NB4 (cell line): ENCODE measurements at regions not wholly inside any gene's neighbourhood (a gene's known extent, or its start where the extent isn't known, plus 50 kb on each side); places are given as distances from the start of the nearest gene placed in this dataset.

Source experiments
- DNase-seq: peaks from one replicate; pipeline ENCODE4 v3.0.0; 2010; ENCODE audit warnings: low read depth
- H3K4me3 ChIP-seq: one replicate; pipeline ENCODE4 v1.5.1; 2011; ENCODE audit warnings: mild to moderate bottlenecking, low read depth, low read length, moderate library complexity
- MYC ChIP-seq: IDR thresholded peaks from 2 replicates; pipeline ENCODE4 v1.6.1; 2011; ENCODE audit warnings: low read depth, low read length
- POLR2A ChIP-seq: IDR thresholded peaks from 2 replicates; pipeline ENCODE4 v1.6.1; 2011; ENCODE audit warnings: mild to moderate bottlenecking; ENCODE audit not compliant: insufficient read length; ENCODE audit errors: extremely low read depth
- TF ChIP-seq, protein P1 (sequence below): IDR thresholded peaks from 2 replicates; pipeline ENCODE4 v1.6.1; 2011; ENCODE audit warnings: low read depth, low read length
- TF ChIP-seq, protein P2 (sequence below): IDR thresholded peaks from one replicate; pipeline ENCODE4 v1.5.1; 2012; ENCODE audit warnings: low read depth, low read length

DNA sequence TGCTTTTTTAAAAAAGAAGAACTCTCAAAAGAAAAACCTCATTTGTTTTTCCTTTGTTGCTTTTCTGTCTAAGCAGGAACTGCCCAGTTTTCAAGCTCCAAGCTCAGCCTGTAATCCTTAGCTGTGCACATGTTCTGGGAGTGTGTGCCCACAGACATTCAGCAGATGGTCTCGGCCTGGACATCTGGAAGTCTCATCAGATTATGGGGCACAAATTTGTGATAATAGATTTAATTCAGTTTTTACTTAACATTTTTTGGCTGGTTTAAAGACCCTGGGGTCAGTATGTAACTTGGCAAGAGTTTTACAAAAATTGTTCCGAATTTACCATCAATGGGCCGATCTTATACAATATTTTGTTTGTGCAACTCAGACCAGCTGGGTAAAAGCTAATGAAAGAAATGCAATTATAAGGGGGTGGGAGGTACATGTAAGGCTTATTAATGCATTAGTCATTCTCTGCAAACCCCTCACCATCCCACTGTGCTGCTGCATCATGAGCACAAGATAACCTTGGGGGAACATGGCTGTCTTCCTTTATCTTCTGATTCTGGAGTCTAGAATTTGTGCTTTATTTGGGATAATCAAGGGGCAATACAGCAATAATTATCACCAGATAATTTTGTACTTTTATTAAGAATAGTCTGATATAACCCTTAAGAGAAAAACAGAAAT, 86.9 kb upstream of the PHOX2B start:
- TF ChIP-seq, protein P1, sequence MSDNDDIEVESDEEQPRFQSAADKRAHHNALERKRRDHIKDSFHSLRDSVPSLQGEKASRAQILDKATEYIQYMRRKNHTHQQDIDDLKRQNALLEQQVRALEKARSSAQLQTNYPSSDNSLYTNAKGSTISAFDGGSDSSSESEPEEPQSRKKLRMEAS = no peak
- no peak overlapping the region for H3K4me3 ChIP-seq
- DNase-seq = no peak

DNA sequence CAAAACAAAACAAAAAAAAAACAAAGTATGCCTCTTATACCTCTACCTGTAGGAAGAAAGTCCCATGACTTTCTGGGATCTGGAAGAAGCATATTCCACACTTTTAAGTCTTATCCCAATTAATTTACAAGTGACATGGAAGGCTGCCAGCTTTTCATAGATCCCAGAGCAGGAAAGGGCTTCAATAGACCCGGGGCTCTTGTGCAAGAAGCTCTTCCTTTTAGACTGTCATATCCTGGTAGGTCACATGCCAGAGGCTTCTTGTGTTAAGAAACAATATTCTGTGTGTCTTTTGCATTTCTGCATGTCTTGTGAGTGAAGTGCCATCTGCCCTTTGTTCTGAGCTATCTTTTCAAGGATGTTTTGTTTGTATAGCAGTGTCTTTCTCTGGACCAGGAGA, 84.4 kb upstream of the PHOX2B start:
- H3K4me3 ChIP-seq = no peak overlapping the region
- TF ChIP-seq POLR2A (no peak), MYC (peak; percentile 21; the same call in 1 of the 2 replicates)
- TF ChIP-seq, protein P1 = peak; percentile 50; the same call in 1 of the 2 replicates
- DNase-seq = peak; percentile 46

DNA sequence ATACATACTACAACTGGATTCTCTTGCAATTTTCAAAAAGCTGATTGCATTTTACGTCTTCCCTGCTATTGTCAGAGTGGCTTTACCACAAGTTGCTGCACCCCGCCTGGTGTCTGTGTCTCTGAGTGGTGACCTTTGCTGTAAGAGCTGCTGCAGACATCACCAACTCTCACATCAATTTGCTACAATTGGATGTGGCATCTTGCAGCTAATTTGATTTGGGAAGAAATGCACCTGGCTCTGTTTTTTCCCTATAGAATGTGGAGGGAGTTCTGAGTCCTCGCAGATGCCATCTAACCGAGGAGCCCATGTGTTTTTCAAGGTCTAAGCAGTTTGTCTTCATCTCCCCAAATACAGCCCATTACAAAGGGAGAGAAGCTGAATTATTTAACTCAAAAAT, 73.8 kb upstream of the PHOX2B start:
- no peak for DNase-seq
- no peak overlapping the region for H3K4me3 ChIP-seq
- TF ChIP-seq POLR2A = no peak

DNA sequence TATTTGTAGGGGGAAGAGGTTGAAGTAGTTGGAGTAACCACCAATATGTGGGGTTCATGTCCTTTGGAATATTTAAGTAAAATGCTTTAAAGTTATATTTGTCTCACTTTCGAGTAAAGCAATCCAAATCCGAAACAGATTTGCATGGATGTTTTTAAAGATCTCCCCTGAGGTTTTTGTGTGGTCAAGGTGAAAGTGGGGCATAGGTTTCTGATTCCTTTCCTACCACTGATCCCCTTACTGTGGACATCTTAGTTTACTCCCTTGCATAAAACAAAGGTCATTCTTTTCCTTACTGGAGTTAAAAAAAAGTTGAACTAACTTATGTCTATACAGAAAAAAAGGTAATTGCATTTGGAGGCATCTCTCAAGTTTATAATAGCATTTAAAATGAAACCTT, 71.9 kb upstream of the PHOX2B start:
- DNase-seq = no peak
- TF ChIP-seq, protein P2, sequence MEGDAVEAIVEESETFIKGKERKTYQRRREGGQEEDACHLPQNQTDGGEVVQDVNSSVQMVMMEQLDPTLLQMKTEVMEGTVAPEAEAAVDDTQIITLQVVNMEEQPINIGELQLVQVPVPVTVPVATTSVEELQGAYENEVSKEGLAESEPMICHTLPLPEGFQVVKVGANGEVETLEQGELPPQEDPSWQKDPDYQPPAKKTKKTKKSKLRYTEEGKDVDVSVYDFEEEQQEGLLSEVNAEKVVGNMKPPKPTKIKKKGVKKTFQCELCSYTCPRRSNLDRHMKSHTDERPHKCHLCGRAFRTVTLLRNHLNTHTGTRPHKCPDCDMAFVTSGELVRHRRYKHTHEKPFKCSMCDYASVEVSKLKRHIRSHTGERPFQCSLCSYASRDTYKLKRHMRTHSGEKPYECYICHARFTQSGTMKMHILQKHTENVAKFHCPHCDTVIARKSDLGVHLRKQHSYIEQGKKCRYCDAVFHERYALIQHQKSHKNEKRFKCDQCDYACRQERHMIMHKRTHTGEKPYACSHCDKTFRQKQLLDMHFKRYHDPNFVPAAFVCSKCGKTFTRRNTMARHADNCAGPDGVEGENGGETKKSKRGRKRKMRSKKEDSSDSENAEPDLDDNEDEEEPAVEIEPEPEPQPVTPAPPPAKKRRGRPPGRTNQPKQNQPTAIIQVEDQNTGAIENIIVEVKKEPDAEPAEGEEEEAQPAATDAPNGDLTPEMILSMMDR = no peak
- TF ChIP-seq MYC (no peak), POLR2A (no peak)
- TF ChIP-seq, protein P1 = no peak

DNA sequence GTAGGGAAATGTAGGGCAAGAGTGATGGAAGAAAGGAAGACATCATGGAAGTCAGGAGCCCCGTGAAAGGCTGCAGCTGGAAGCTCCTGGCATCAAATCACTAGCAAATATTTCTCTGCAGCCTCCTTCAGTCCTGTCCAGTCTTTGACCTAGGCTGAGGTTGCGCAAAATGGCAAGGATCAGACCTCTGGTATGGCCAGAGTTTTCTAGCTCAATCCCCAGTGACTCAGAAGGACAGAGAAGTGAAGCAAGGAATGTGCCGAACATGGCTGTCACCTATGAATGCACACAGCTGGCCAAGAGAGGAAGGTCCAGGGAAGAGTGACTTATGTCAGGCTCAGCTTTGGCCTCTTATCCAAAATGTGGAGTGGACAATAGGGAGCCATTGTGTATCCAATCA, 71.1 kb upstream of the PHOX2B start:
- TF ChIP-seq MYC (no peak), POLR2A (no peak)
- TF ChIP-seq, protein P2 = no peak
- TF ChIP-seq, protein P1 = no peak
- no peak for DNase-seq
- H3K4me3 ChIP-seq = no peak overlapping the region

More for the DNA sequence above, 71.9 kb upstream of the PHOX2B start:
- H3K4me3 ChIP-seq = no peak overlapping the region

DNA sequence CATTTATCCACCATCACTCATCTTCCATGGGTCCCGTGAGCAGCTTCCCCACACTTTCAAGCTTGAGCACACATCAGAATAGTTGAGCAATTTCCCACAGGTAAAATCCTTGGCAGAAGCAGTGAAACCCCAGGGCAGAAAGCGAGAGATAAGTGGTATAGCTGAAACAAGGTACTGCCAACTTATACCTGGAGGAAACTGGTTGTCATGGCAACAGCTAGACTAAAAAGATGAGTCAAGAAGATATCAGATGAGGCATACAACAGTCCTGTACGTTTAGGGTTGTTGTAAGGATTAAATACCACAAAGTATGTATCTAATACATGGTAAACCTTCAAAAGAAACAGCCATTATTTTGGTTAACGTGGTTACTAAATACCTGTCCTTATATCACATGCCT, 66.9 kb upstream of the PHOX2B start:
- no peak for DNase-seq
- H3K4me3 ChIP-seq = no peak overlapping the region
- no peak for TF ChIP-seq MYC
- TF ChIP-seq, protein P2 = no peak
- TF ChIP-seq, protein P1 = no peak
- TF ChIP-seq POLR2A = no peak

DNA sequence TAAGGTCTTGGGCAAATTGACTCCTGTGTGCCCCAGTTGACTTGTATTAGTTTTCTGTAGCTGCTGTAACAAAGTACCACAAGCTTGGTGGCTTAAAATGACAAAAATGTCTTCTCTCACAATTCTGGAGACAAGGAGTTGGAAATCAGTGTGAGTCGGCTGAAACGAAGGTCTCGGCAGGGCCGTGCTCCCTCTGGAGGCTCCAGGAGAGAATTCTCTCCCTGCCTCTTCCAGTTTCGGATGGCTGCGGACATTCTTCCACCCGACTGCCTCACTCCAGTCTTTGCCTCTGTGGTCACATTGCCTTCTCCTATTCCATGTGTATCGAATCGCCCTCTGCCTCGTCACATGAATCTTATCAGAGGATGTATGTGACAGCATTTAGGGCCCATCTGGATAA, 66.0 kb upstream of the PHOX2B start:
- TF ChIP-seq POLR2A (no peak), MYC (no peak)
- TF ChIP-seq, protein P1 = no peak
- TF ChIP-seq, protein P2 = no peak
- DNase-seq = no peak
- no peak overlapping the region for H3K4me3 ChIP-seq
